Medulla oblongata (tissue), 1 donor: ENCODE measurements at regions not wholly inside any gene's neighbourhood (a gene's known extent, or its start where the extent isn't known, plus 50 kb on each side); places are given as distances from the start of the nearest gene placed in this dataset.

Source experiments
- DNase-seq: peaks from one replicate; pipeline ENCODE4 v3.0.0-alpha.2; 2015; ENCODE audit errors: extremely low spot score

- DNase-seq: no peak
Measured at GRCh38 chr3:57009802-57010201, 50.7 kb upstream of the SPATA12 start.

GRCh38 chr3:57009367-57009766 lies 51.1 kb upstream of the SPATA12 start:
- DNase-seq: no peak

- DNase-seq: peak; percentile 64
Measured at GRCh38 chr3:57007521-57008460, 52.7 kb upstream of the SPATA12 start.

- DNase-seq: no peak
Measured at GRCh38 chr3:57006949-57007419, 53.5 kb upstream of the SPATA12 start.

- no peak for DNase-seq
Measured at GRCh38 chr3:57006179-57006657, 54.2 kb upstream of the SPATA12 start.

- DNase-seq: no peak
Measured at GRCh38 chr3:57004229-57004628, 56.2 kb upstream of the SPATA12 start.

- no peak for DNase-seq
Measured at GRCh38 chr3:57003676-57004075, 56.8 kb upstream of the SPATA12 start.

- DNase-seq: no peak
Measured at GRCh38 chr3:57001356-57001755, 59.1 kb upstream of the SPATA12 start.

- no peak for DNase-seq
Measured at GRCh38 chr3:57000012-57000411, 60.5 kb upstream of the SPATA12 start.

GRCh38 chr3:56999547-56999946 lies 60.9 kb upstream of the SPATA12 start:
- DNase-seq: no peak

GRCh38 chr3:56998076-56998529 lies 62.4 kb upstream of the SPATA12 start:
- peak; percentile 73 for DNase-seq

- no peak for DNase-seq
Measured at GRCh38 chr3:56997675-56998074, 62.8 kb upstream of the SPATA12 start.

- no peak for DNase-seq
Measured at GRCh38 chr3:56997041-56997440, 63.4 kb upstream of the SPATA12 start.

GRCh38 chr3:56994391-56994790 lies 66.1 kb upstream of the SPATA12 start:
- no peak for DNase-seq

GRCh38 chr3:56990641-56991015 lies 69.8 kb upstream of the SPATA12 start:
- no peak for DNase-seq

- DNase-seq: no peak
Measured at GRCh38 chr3:56989977-56990640, 70.4 kb upstream of the SPATA12 start.

GRCh38 chr3:56989169-56989976 lies 71.1 kb upstream of the SPATA12 start:
- no peak for DNase-seq

- peak; percentile 96 for DNase-seq
Measured at GRCh38 chr3:56988458-56989168, 71.9 kb upstream of the SPATA12 start.

- DNase-seq: no peak
Measured at GRCh38 chr3:56987238-56987895, 73.1 kb upstream of the SPATA12 start.

- no peak for DNase-seq
Measured at GRCh38 chr3:56986347-56986746, 74.1 kb upstream of the SPATA12 start.

- DNase-seq: no peak
Measured at GRCh38 chr3:56985878-56986277, 74.6 kb upstream of the SPATA12 start.
